ENCODE measurements at regions not wholly inside any gene's neighbourhood (a gene's known extent, or its start where the extent isn't known, plus 50 kb on each side); places are given as distances from the start of the nearest gene placed in this dataset.

DNA sequence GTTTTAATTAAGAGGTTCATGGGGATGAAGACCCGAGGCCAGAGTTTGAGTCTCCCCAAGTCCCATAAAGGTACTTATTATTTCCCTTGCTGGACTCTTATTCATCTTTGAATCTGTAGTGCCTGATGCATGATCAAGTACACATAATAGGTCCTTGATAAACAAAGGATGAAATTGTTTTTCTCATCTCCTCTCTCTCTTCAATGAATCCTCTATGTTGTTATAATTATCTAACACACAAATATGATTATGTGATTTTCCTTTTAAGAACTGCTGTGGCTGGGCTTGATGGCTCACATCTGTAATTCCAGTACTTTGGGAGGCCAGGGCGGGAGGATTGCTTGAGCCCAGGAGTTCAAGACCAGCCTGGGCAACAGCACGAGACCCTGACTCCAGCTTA lies 117.7 kb downstream of the BAMBI start:
- WGBS, result 95% methylated on average over 3 of the region's 3 CpGs

DNA sequence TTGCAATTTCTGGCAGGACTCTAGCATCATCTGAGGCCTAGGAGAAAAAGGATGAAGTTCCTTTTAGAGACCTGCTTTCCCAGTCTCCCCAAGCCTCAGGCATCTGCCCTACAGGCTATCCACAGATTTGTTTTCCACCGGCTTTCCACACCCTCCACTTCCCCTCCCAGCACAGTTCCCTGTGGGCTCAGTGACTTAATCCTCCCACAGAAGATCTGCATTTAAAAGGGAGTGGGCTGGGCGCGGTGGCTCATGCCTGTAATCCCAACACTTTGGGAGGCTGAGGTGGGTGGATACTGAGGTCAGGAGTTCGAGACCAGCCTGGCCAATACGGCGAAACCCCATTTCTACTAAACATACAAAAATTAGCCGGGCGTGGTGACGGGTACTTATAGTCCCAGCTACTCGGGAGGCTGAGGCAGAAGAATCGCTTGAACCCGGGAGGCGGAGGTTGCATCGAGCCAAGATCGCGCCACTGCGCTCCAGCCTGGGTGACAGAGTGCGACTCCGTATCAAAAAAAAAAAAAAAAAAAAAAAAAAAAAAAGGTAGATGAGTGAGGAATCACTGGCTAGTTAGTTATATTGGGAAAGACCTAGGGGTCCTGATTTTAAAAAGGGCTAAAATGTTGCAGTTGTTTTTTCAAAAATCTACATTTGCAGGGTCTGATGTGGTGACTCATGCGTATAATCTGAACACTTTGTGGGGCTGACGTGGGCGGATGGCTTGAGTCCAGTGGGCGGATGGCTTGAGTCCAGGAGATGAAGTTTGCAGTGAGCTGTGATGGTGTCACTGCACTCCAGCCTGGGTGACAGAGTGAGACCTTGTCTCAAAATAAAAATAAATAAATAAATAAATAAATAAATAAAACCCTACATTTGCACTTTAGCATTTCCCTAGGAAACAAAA lies 119.5 kb downstream of the BAMBI start:
- no peak overlapping the region for H3K27ac ChIP-seq
- 83% methylated on average over 23 of the region's 23 CpGs for WGBS
- H3K4me1 ChIP-seq, result no peaks in the 10 kb centered on the region
- TF ChIP-seq EP300 (IDR thresholded peaks at IDR 0.05) (no peak), POLR2AphosphoS5 (IDR thresholded peaks at IDR 0.05) (no peak), POLR2A (IDR thresholded peaks at IDR 0.05) (no peak)
- TF ChIP-seq, protein P1, sequence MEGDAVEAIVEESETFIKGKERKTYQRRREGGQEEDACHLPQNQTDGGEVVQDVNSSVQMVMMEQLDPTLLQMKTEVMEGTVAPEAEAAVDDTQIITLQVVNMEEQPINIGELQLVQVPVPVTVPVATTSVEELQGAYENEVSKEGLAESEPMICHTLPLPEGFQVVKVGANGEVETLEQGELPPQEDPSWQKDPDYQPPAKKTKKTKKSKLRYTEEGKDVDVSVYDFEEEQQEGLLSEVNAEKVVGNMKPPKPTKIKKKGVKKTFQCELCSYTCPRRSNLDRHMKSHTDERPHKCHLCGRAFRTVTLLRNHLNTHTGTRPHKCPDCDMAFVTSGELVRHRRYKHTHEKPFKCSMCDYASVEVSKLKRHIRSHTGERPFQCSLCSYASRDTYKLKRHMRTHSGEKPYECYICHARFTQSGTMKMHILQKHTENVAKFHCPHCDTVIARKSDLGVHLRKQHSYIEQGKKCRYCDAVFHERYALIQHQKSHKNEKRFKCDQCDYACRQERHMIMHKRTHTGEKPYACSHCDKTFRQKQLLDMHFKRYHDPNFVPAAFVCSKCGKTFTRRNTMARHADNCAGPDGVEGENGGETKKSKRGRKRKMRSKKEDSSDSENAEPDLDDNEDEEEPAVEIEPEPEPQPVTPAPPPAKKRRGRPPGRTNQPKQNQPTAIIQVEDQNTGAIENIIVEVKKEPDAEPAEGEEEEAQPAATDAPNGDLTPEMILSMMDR (IDR thresholded peaks at IDR 0.05), result no peak
- H3K36me3 ChIP-seq, result no peaks in the 10 kb centered on the region
- H3K27me3 ChIP-seq, result peaks cover under 1% of the 10 kb centered on the region
- H3K4me3 ChIP-seq, result no peak overlapping the region
- DNase-seq (ENCODE audit: low spot score in 2 of 2), result no peak
- H3K9me3 ChIP-seq, result no peaks in the 10 kb centered on the region

More for the DNA sequence above, 117.7 kb downstream of the BAMBI start:
- TF ChIP-seq EP300 (IDR thresholded peaks at IDR 0.05), result no peak
- TF ChIP-seq POLR2AphosphoS5 (IDR thresholded peaks at IDR 0.05), result no peak
- TF ChIP-seq, protein P1 (IDR thresholded peaks at IDR 0.05), result no peak
- TF ChIP-seq POLR2A (IDR thresholded peaks at IDR 0.05), result no peak
- Histone ChIP-seq H3K9me3 (no peaks in the 10 kb centered on the region), H3K36me3 (no peaks in the 10 kb centered on the region), H3K27ac (no peak overlapping the region), H3K4me3 (no peak overlapping the region), H3K4me1 (no peaks in the 10 kb centered on the region), H3K27me3 (no peaks in the 10 kb centered on the region)
- no peak for DNase-seq (ENCODE audit: low spot score in 2 of 2)

DNA sequence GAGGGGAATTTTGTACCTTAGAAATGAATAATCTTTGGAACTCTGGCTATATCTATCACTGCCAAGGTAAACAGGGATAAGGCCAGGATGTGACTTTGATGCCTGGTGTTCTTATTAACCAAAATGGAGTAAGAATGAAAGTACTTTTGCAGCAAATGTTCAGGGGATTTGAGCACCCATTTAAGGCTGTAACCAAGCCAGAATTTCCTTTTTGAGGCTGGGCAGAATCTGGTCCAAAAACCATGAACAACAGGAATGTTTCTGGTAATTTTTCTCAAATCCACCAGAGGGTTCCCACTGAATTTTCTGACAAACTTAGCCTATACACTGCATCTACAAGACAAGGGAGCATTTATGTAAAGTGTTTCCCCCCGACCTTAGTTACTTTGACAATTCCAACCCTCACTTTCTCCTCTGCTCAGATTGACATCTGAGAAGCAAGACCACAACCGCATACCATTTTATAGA lies 120.6 kb downstream of the BAMBI start:
- Histone ChIP-seq H3K4me1 (no peaks in the 10 kb centered on the region), H3K27me3 (peaks cover 3% of the 10 kb centered on the region), H3K36me3 (no peaks in the 10 kb centered on the region), H3K9me3 (no peaks in the 10 kb centered on the region), H3K27ac (no peak overlapping the region), H3K4me3 (no peak overlapping the region)
- 34% methylated on average over 2 of the region's 2 CpGs for WGBS
- DNase-seq (ENCODE audit: low spot score in 2 of 2), result no peak
- TF ChIP-seq POLR2A (IDR thresholded peaks at IDR 0.05) (no peak), POLR2AphosphoS5 (IDR thresholded peaks at IDR 0.05) (no peak), EP300 (IDR thresholded peaks at IDR 0.05) (no peak)
- TF ChIP-seq, protein P1 (IDR thresholded peaks at IDR 0.05), result no peak

DNA sequence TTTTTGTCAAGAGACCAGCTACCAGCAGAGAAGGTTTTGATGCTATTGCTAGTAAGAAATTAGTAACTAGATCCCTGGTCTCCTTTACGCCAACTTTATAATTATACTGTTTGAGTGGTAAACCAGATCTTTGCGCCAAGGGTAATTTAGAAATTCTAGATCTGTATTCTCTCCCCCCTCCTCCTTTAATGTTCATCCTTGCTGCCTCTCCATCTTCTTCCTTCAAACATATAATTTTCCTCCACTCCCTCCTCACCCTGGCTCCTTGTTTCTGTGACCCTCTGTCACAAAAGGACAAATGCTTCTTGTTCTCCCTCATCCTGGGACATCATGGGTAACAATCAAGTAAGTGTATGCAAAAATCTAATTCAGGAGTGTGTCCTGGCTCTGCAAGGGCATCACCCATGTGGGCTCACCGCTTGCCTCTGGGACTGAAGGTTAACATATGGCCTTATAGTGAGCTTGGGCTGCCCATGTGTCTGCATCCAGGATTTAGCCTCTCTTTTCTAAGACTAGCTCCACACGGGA lies 121.2 kb downstream of the BAMBI start:
- H3K4me3 ChIP-seq, result no peak overlapping the region
- no peak overlapping the region for H3K27ac ChIP-seq
- DNase-seq (ENCODE audit: low spot score in 2 of 2), result no peak
- TF ChIP-seq EP300 (IDR thresholded peaks at IDR 0.05) (no peak), POLR2AphosphoS5 (IDR thresholded peaks at IDR 0.05) (no peak), POLR2A (IDR thresholded peaks at IDR 0.05) (no peak)
- TF ChIP-seq, protein P1 (IDR thresholded peaks at IDR 0.05), result no peak
- no peaks in the 10 kb centered on the region for H3K36me3 ChIP-seq
- H3K27me3 ChIP-seq, result peaks cover 3% of the 10 kb centered on the region
- WGBS, result 90% methylated on average over 4 of the region's 4 CpGs
- no peaks in the 10 kb centered on the region for H3K4me1 ChIP-seq
- no peaks in the 10 kb centered on the region for H3K9me3 ChIP-seq

DNA sequence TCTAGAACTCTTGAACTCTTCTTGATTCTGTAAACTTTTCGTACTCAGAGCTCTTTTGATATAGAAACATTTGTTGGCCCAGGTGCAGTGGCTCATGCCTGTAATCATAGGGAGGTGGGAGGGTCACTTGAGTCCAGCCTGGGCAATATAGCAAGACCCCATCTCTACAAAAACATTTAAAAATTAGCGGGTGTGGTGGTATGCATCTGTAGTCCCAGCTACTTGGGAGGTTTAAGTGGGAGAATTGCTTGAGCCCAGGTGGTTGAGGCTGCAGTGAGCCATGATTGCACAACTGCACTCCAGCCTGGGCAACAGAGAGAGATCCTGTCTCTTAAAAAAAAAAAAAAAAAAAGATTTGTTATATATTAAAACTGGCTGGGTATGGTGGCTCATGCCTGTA lies 121.6 kb downstream of the BAMBI start:
- Histone ChIP-seq H3K27ac (no peak overlapping the region), H3K36me3 (no peaks in the 10 kb centered on the region), H3K9me3 (no peaks in the 10 kb centered on the region), H3K4me3 (no peak overlapping the region), H3K27me3 (peaks cover 3% of the 10 kb centered on the region), H3K4me1 (no peaks in the 10 kb centered on the region)
- 96% methylated on average over 2 of the region's 2 CpGs for WGBS
- TF ChIP-seq POLR2AphosphoS5 (IDR thresholded peaks at IDR 0.05) (no peak), POLR2A (IDR thresholded peaks at IDR 0.05) (no peak), EP300 (IDR thresholded peaks at IDR 0.05) (no peak)
- TF ChIP-seq, protein P1 (IDR thresholded peaks at IDR 0.05), result no peak
- DNase-seq (ENCODE audit: low spot score in 2 of 2), result no peak
